ENCODE measurements at regions not wholly inside any gene's neighbourhood (a gene's known extent, or its start where the extent isn't known, plus 50 kb on each side); places are given as distances from the start of the nearest gene placed in this dataset.

DNA sequence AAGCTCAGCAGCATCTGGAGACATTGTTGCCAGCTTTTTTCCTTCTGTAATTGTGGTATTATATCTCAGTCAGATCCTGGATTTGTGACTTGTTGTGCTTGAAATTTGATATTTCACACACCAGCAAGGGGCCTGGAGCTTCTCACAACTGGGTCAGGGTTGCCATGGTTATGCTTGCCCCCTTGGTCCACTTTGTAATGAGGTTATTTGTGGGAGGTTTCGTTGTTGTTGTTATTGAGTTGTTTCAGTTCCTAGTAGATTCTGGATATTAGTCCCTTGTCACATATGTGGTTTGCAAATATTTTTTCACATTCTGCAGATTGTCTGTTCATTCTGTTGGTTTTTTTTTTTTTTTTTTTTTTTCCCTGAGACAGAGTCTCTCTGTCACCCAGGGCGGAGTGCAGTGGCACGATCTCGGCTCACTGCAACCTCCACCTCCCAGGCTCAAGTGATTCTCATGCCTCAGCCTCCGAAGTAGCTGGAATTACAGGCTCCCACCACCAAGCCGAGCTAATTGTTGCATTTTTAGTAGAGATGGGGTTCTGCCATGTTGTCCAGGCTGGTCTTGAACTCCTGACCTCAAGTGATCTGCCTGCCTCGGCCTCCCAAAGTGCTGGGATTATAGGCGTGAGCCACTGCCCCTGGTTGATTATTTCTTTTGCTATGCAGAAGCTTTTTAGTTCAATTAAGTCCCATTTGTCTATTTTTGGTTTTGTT is 80.6 kb upstream of the ETV6 start:
- no peak for DNase-seq

GRCh38 chr12:11569716-11570115 is 79.8 kb upstream of the ETV6 start:
- no peak for DNase-seq

DNA sequence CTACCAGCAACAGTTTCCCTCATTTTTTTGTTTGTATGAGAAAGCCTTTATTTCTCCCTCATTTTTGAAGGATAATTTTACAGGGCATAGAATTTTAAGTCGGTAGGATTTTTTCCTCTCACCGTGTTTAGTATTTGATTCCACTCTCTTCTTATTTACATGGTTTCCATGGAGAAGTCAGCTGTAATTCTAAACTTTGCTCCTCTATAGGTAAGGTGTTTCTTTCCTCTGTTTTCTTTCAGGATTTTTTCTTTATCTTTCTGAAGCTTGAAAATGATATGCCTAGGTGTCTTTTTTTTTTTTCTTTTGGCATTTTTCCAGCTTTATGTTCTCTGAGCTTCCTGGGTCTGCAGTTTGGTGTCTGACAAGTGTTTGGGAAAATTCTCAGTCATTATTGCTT is 75.6 kb upstream of the ETV6 start:
- DNase-seq: no peak

- DNase-seq: no peak
These were observed 73.4 kb upstream of the ETV6 start for GRCh38 chr12:11576104-11576503.

DNA sequence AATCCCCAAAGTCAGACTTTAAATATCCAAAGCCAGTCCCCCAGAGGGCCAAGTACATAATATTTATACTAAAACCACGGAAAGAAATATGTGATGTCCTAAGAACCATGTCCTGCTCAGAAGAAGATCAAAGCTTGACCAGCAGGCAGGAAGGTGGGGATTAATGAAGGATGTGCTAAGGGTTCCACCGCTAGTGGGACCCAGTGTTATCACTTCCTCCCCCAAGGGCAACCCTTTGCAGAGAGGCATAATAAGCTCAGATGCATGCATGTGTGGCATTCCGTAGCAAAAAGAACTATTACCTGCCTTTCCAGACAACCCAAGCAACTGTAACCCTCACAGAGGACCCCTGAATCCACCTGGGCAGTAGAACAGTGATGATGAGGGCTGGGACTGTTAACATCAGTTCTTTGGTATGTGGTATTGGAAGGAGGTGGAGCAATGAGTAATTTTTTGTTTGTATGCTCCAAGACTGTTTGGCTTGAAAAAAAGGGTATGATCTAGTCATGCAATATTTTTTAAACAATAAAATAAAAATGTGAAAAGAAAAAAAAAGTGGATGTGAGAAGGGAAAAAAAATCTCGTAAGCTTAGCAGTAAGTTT is 71.7 kb upstream of the ETV6 start:
- no peak for DNase-seq

DNA sequence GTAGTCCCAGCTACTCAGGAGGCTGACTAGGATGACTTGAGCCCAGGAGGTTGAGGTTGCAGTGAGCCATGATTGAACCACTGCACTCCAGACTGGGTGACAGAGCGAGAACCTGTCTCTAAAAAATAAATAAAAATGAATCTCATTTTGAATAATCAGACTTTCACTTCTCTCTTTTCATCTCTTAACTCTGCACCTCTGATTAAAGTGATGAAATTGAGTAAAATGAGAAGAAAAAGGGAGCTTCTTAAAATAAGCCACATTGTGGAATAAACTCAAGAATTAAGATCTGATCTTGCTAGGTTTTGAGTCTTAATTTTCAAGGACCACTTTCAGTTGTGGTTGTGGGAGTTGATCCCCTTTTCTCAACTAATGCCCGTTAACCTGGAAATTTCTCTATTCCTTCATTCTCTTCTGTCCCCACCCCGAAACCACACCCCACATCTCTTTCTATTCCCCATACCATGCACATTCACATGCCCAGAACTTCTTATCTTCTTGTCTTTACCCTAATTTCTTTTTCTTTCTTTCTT is 70.9 kb upstream of the ETV6 start:
- no peak for DNase-seq

GRCh38 chr12:11580125-11580751 is 69.2 kb upstream of the ETV6 start:
- no peak for DNase-seq

DNA sequence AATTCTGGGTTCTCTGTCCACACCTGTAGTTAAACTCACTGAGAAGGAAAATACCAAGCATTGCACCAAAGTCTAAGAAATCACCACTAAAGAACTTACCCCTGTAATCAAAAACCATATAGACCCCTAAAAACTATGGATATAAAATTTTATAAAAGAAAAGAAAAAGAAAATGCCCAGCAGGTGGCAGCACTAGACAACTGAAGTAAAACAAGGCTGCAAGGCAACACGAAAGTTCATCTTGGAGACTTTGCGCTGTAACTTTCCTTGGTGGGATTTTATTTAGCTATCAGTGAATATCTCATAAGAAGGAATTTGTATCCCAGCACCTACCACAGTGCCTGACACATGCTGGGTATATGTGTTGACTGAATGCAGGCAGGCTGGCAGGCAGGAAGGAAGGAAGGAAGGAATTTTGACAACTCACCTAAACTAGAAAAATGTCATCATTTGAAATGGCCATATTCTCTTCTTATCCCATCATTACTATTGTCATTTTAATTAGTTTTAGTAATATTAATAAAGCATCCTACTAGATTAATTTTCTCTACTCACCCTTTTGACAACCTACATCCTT is 68.2 kb upstream of the ETV6 start:
- no peak for DNase-seq

DNA sequence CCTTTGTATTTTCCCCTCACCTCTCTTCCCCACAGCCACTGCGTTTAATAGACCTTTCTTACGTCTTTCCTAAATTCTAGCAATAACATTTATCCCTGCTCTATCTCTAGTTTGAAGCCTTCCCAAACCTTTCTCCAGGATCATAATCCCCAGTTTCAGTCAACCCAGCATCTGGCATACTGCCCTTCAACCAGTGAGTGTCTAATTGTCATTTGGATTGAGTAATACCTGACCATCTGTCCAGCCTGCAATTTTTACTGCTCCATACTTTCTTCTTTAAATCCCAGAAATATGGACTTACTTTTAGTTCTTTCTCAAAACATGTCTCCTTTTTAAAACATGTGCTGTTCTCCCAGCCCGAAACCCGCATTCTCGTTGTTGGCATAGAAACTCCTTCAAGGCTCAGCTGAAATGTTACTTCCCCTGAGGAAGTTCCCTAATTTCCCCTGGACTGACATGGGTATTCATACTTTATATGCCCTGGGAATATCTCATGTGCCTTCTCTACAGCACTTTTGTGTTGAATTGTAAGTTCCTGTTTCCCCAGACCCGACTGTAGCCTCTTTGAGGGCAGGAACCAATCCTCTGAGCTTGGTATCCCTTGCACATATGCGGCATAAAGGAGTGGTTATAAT is 65.1 kb upstream of the ETV6 start:
- DNase-seq: no peak

GRCh38 chr12:11592484-11592883 is 57.0 kb upstream of the ETV6 start:
- DNase-seq: no peak

- no peak for DNase-seq
These were observed 56.5 kb upstream of the ETV6 start for GRCh38 chr12:11593013-11593412.

DNA sequence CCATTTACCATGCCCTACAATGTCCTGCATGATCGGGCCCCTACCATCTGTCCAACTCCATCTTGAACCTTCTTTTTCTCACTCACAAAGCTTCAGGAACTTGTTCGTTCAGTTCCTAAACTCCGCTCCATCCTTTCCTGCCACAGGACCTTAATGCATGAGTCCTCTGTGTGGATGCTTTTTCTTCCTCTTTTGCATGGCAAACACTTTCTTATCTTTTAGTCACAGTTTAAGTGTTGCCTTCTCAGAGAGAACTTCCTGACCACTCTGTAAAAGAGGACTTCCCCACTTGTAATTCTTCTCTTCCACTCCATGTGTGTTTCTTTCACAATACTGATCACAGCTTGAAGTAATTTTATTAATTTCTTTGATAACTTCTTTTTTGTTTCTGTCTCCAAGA is 54.4 kb upstream of the ETV6 start:
- no peak for DNase-seq

DNA sequence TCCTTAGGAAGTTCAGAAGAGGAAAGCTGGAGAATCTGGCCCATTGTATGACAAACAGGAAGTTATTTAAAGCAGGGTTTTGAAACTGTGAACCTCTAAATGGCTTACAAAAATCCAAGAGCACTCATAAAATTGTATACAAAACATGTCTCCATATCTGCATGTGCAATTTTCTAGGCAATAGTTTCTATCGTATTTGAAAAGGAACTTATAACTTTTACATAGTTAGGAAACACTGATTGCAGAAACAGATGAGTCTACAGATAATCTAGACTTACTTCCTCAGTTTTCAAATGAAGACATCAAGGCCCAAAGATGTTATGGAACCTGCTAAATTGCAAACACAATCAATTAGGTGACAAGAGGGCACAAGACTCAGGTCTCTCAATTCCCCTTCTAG is 53.3 kb upstream of the ETV6 start:
- DNase-seq: no peak

DNA sequence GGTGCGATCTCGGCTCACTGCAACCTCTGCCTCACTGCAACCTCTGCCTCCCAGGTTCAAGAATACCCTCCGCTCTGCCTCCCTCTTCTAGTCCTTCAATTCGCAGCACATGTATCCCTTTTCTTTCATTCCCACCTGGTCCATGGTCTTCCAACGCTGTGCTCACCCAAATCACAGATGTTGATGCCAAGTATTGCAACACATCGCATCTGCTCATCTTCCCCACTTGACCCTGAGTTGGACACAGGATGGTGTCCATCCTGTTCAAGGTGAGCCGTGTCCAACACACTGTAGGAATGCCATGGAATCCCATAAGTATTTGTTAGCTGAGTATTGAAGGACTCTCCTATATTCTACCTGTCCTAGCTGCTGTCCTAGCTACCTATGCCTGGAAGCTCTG is 50.6 kb upstream of the ETV6 start:
- DNase-seq: no peak

All from NK-92 treated with Interleukin-12 subunit alpha and Interleukin-12 subunit beta, amount 100 ng/mL, for 24 hours (cell line).